Activated CD4-positive, CD25-positive, alpha-beta regulatory T cell (primary cell): ENCODE measurements at regions not wholly inside any gene's neighbourhood (a gene's known extent, or its start where the extent isn't known, plus 50 kb on each side); places are given as distances from the start of the nearest gene placed in this dataset.

Experiments used
- DNase-seq, 4 experiments: peaks; one replicate each; lab custom pipeline; 2025; lab: John Stamatoyannopoulos, UW

DNA sequence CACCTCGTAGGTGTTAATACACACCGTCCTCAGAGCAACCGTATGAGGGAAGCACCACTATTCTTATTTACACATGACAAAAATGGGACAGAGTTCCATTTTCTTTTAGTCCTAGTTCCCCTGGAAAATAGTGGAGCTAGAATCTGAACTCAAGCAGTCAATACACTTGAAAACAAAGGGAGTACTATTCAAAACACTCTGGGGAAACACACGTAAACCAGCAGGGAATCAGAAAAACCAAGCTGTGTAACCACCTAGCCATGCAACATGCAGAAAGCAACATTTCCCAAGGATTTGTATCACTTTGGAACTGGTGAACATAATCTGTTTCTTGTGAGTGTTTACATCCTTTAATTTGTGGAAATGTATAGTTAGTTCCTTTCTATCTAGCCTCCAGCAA is 208.2 kb downstream of the UBE2E3 start:
- DNase-seq: no peak

DNA sequence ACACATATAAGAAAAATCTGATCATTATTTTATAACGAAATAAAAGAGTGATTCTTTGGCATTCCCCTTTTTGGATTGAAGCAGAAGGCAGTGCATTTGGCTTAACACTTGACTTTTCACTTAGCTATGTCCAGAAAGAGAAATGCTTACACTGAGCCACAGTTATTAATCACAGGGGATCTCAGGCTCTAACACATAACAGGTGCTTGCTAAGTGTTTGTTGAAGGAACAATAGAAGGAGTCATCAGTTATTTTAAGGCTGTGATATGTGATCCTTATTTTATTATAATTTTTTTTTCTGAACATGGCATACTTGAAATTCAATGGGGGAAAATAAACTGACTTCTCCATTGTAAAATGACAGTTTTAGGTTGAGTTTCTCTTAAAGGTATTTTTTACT is 209.5 kb downstream of the UBE2E3 start:
- DNase-seq: no peak

DNA sequence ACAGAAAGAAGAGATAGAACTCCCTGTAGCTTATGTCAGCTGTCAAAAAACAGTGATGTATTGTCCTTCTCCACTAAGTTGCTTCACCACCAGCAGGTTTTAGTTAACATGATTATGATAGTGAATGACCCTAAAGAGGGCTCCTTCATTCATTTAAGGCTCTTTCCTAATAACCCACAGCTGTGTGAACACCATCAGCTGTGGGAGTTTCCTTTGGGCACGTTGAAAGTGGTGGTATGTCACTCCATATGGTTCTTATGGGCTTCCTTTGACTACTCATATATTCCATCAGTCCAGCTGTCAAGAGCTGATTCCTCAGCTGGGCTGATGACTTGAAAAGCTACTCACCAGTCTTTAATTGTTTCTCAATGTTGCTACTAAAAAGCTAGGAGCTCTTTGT is 210.3 kb downstream of the UBE2E3 start:
- no peak for DNase-seq

DNA sequence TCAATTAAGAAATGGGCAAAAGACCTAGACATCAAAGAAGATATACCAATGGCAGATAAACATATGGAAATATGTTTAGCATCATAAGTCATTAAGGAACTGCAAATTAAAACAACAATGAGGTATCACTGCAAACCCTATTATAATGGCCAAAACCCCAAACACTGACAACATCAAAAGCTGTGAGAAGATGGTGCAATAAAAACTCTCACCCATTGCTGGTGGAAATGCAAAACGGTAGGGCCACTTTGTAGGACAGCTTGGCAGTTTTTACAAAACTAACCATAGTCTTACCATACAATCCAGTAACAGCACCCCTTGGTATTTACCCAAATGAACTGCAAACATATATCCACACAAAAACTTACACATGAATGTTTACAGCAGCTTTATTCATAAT is 213.1 kb downstream of the UBE2E3 start:
- no peak for DNase-seq

DNA sequence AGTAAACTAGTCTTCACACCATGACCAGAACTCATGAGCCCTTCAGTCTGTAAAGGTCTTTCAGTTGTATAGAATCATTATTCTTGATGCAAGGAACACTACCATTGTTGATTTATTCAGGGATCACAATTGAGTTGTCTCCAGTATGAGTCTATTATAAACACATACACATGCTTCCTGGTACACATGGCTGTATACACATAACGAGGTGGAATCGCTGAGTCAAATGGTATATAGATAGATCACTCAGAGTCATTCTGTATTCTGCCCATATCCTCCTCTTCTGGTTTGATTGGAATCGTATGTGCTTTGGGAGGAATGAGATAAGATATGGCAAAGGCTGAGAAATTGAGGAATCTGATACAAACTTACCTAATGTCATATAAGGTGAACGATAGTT is 216.0 kb downstream of the UBE2E3 start:
- DNase-seq: no peak

DNA sequence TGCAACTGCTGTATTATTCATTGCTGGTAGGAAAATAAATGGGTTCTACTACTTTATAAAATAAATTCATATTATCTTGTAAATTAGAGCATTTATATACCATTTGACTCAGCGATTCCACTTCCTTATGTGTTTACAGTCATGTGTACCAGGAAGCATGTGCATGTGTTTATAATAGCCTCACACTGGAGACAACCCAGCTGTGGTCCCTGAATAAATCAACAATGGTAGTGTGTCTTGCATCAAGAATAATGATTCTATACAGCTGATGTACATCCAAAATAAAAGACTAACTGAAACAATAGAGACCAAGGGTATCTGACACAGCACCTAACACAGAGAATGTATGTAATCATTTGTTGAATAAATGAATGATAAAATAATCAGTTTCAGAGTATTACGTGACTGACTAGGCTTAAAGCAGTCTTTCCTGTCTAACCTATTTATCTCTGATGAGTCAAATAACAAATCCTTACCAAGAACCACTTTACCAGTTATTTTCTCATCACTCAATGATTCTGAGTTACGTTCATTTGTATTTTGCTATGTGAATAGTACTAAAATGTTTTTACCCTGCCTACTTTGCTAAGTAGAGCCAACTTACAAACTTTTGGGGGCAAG is 216.8 kb downstream of the UBE2E3 start:
- no peak for DNase-seq

DNA sequence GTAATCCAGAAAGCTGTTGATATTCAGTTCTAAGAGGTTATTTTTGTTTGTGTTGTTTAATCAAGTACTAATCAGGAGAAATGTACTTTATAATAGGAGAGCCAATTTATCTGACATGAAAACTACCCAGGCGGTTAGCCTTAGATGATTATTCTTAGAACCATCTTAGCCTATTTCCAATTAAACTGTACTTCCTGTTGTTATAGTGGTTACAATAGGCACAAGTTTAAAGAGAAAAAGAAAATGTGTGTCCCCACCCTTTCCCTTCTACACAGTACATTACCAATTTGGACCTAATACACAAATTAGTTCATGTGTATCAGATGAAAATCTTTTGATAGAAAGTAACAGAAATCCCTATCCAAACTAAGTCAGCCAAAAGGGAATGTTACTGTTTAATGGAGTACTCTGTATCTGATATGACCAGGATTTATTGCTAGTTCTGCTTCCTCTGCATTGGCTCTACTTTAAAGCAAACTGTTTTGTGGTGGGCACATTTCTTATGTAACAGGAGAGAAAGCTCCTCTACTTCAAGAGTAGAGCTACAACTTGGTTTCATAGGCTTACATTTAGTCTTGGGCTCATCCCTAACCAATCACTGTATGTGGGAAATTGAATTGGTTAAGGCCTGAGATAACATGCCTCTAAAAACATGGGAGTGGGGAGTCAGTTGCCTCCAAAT is 217.9 kb downstream of the UBE2E3 start:
- no peak for DNase-seq

DNA sequence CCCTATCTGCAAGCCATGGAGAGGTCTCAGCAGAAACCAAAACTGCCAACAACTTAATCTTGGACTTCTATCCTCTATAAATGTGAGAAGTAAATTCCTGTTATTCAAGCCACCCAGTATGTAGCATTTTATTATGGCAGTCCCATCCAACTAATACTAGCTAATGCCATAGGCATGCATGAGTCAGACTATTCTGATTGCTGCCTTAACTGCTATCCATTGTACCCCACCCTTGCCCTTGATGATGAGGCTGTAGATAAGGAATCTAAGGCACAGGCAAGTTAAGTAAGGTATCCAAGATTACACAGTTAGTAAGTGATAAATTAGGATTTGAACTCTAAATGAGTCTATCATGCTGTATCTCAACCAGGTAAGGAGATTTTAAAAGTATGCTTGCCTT is 223.0 kb downstream of the UBE2E3 start:
- DNase-seq: no peak

DNA sequence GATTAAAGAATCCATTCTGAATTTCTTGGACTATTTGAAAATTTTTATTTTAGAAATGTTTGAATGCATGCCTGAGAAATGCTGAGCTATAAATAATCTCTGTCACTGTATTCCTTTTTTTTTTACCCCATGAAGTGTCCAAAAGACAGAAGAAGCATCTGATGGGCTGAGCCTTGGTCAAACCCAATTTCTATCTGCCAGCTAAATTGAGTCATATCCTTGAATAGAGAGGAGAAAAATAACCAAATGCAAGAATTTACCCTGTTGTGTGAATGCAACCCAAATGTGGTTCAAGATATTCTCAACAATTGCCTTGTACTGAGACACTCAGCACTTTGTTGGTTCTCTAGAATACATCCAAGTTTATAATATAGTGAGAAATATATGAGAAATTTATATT is 223.5 kb downstream of the UBE2E3 start:
- no peak for DNase-seq

DNA sequence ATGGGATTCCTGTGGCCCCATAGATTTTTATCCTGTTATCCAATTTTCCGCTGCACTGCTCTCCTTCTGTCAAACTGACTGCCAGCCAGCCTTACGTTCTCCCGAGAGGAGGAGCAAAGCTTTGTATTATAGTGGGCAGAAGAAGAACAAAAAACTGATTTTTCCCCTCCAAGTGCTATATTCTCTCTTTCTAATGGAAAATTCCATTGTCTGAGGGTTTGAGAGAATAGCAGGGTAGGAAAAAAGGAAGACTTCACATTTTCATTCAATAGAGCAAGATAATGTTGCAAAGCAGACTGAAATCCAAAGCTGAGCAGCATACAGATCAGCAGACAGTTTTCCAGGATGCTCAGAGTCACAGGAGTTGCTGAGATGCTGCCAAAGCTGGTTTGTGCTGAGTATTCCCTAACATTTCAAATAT is 238.0 kb downstream of the UBE2E3 start:
- DNase-seq: no peak

DNA sequence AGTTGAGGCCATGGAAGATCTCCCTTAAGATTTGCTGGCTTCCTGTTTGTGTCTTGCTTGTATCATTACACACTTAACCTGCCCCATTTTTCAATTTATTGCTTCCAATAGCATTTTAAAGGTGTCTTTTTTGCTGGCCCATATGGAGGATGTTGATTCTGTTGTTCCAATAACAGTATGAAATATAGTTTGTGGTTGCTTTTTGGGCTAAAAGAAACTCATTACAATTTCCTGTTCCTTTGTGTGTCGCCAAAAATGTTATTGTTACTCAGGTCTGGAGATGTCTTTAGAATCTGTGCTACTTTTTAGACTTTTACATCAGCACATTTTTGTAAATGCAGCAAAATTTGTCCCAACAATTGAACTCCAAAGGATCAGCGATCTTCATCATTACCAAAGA is 234.0 kb upstream of the ITGA4 start:
- DNase-seq: no peak

DNA sequence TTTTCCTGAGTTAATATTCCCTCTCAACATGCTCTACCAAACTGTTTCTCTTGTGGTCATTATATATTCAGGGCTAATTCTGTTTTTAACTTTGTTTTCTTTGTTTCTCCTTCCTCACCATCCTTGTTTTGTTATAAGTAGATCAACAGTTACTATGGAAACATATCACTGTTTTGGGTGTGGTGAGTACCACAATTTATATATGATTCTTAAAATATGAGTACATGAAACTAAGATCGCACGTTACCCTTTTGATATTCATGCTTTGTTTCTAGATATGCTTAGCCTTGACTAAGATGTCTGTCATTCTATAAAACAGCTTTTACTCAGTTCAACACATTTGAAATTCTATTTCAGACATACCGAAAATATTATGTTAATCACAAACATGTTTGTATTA is 232.3 kb upstream of the ITGA4 start:
- no peak for DNase-seq

DNA sequence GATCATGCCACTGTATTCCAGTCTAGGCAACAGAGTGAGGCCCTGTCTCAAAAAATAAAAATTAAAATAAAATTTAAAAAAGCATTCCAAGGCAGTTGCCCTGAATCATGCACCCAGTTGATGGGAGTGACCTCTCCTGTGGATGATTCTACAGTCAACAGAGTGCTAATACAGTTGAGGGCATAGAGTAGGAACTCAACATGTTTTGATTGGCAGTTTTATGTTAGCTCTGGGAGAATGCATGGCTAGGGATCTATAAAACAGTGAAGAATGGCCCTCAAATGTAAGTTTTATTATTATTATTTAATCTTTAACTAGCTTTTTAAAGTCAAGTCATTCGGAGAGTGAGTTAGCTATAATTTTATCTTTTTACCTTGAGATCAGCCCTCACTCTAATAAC is 228.5 kb upstream of the ITGA4 start:
- DNase-seq: no peak

DNA sequence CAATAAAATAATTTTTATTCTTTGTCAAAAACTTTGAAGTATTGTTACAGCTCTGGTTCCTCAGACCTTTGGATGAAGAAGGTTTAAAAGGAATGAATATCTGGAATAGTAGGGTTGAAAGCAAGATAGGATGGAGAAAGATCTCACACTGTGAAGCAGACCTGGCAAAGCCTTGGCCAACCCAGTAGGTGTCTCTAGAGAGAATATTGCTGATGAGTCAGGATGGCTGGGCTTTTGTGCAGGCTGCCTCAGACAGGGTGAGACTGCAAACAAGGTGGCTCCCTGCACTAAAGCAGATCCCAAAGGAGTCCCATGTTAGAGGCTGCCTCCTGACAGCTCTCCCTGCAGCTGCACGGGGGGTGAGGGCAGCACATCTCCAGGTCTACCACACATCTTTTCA is 226.0 kb upstream of the ITGA4 start:
- DNase-seq: no peak

DNA sequence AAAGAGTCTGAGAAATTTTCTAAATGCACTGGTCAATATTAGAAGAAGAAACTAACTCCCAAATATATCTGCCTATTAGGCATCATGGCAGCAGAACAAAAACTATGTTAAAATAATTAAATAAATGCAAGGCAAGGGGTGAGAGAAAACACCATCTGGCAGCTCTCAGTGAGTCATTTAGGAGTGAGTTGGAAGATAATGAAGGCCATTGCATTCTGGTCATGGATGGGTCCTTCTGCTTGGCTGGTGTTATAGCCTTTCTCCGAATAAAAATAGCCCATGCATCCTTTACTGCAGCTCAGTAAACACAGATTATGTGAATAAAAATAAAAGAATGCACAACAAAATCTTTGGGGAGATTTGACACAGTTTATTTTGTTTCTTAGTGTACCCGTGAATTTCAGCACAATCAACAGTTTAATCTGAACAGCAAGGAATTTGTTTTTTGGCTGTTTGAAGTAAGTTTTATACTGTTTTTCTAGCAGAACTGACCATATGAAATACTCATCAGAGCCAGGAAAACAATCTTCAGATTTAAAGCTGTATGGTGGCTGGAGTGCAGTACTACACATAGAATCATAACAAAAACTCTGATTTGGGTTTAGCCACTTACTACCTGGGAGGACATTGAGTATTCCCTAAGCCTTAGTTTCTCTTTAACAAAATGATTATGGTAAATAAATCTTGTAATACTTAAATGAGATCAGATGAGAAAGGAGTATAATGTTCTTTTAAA is 225.1 kb upstream of the ITGA4 start:
- DNase-seq: no peak

DNA sequence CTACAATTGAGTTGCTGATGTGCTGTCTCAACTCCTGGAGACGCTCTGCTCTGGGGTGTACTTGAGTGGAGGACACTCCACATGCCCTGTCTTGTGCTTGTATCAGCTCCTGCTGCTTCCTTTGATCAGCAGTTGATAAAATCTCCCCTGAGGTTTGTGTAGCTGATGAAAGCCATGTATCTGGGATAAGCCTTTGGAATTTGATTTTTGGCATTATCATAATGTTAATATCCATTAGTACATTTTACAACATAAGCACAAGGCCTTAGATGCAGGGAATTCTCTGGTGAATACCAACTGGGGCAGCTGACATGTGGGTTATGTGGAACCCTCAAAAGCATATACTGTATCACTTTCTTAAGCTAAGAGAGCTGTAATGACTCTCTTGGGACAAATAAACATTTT is 222.7 kb upstream of the ITGA4 start:
- DNase-seq: no peak

DNA sequence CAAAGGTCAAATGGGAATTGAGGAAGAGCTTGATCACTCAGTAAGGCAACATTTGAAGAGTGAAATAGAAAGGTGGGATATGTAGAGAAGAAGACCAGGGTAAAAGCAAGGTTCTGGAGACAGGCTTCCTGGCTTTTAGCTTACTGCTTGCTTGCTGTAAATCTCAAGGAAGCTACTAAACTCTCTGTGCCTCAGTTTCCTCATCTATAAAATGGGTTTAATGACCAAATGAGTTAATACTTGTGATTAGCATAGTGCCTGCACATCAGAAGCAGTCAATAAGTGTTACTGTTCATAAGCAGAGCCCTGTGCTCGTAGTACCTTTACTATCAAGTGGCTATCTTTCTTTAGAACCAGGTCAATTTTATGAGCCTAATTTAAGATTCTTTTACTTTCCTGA is 222.2 kb upstream of the ITGA4 start:
- no peak for DNase-seq

DNA sequence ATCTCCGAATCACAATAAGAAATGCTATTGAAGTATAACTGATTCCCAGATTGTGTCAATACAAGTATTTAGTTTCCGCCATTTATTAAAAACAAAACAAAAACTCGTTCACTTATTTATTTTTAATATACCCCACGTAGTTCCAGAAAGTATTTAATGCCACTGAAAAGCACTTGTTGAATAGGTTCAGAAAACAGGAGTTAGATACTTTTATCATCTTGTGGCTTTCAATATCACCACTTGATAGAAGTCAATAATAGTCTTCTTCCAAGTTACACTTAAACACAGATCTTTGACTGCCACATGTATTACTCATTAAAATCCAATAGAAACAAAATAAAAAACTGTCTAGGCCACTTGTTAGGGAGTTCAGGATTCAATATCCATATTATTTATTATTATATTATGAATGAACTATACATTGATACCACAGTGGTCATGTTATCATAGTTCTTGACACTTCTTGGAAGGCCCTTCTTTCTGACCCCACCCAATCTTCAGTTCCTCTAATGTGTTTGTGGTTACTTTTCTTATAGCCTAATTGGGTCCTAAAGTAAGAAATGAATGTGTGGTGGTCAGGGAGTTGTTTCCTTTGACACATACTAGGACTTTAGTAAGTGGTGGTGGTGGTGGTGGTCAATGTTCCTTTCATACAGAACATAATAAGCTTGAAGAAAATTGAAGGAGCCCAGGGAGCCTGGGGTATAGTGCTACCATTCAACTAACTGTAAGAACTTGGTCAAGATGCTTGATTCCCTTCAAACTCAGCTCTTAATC is 221.3 kb upstream of the ITGA4 start:
- no peak for DNase-seq

DNA sequence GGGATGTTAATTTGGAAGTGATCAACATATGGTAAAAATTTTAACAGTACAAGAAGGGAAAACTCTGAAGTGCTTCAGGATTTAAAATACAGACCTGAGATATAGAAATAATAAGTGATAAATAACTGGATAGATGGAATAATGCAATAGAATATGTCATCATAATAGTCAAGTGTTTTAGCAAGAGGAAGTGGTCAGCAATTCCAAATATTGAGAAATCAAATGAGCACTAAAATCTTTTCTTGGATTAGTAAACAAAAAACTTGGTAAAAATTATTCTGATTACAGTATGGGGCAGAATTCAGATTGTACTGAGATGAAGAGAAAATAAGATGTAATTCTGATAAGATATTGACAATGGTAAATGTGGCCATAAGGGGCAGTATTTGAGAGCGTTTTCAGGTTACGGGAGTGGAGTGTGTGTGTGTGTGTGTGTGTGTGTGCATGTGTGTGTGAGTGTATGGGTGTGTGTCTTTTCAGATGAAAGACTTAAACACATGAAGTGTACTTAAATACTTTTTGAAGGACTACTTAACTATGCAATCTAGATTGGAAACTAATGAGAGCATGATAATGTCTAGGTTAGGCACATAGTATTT is 217.9 kb upstream of the ITGA4 start:
- DNase-seq: no peak

DNA sequence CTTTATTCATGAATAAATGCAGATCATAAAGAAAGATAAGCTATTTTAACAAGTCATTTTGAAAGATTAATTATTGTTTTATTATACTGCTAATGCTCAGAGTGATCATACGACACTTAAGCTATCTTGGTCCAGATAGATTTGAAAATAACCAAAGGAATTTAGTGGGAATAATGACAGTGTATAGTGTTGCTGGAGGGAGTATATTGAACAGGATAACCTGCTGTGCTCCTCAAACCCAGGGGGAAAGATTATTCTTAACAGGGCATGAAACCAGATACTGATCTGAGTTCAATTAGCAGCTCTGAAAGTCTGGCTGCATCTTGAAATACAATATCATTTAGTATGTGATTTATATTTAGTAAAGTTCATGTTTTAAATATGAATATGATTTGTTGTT is 216.3 kb upstream of the ITGA4 start:
- DNase-seq: no peak

DNA sequence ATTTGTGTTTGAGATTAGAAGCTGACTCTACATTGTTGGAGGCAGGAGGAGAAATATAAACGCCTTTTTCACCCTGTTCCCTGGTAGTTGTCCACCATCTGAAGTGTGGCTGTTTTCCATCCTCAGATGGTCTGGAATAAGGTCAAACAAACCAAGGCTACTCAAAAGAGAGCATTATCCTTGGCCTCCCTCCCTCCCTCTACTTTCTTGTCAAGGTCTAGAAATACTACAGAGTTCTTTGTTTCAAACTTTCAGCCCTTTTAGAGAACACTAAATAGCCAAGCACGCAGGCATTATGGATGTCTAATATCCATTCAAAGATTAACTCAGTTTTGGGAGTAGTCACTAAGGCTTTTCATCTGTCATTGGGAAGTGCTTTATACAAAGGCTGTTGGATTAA is 215.8 kb upstream of the ITGA4 start:
- DNase-seq: no peak

DNA sequence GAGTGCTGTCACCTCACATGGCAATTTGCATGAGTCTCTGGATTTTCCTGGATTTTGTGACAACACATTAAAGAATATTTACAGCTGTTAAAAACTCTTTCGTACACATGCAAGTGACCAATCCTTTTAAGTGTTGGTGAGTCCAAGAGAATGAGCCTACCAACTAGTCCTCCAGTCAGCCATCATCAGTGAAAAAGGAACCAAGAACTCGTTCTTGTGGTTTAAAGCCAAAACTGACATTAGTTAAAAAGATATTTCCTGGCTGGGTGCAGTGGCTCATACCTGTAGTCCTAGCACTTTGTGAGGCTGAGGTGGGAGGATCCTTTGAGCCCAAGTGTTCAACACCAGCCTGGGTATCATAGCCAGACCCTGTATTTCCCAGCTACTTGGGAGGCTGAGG is 215.4 kb upstream of the ITGA4 start:
- DNase-seq: no peak
